Superior temporal gyrus (tissue), 1 donor: ENCODE measurements at regions not wholly inside any gene's neighbourhood (a gene's known extent, or its start where the extent isn't known, plus 50 kb on each side); places are given as distances from the start of the nearest gene placed in this dataset.

Source experiments
- DNase-seq: peaks from one replicate; pipeline ENCODE4 v3.0.0-alpha.2; 2016; ENCODE audit errors: extremely low spot score

DNA sequence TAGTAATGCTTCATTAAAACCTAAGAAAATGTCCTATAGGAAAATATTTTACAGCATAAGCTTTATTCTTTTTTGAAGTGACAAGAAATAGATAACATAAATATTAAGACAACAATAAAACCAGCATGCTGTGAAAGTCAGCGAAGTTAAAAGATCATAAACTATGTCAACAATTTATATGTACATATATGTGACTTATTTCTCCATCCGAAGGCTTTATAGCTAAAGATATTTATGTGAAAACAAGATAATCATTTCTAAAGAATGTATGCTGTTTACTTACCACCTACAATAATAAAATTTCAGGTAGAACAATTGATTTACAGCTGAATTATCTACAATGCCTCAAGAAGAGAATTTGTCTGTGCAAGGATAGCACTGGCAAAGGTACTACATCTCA, 283.4 kb downstream of the CRPPA start:
- no peak for DNase-seq

DNA sequence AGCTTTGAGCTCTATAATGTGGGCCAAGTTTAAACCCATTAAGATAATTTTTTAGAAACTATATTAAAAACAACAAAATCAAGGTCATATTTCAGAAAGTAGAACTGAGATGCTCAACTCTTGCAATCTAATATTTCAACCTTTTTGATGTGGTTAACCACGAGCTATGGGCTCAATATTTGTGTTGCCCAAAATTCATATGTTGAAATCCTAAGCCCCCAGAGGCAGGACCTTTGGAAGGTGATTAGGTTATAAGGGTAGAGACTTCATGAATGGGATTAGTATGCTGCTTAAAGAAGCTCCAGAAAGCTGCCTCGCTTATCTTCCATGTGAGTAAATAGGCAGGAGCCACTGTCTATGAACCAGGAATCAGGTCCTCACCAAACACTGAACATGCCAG, 284.4 kb downstream of the CRPPA start:
- DNase-seq = no peak

DNA sequence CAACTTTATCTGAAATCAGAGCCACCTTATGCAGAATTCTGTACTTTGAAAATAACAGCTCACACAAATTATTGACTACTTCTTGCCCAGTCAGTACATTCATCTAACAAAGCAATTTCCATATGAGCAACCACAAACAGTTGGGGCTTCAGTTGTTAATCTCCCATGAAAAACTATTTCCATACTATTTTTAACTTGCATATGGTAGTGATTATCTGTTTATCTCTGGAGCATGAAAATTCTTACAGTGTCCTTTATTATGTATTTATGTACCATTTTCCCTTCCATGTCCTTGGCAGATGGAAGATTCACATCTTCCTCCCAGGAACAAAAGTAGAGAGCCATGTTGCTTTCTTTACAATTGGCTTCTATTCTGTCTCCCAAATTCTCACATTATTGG, 285.7 kb downstream of the CRPPA start:
- DNase-seq = no peak

DNA sequence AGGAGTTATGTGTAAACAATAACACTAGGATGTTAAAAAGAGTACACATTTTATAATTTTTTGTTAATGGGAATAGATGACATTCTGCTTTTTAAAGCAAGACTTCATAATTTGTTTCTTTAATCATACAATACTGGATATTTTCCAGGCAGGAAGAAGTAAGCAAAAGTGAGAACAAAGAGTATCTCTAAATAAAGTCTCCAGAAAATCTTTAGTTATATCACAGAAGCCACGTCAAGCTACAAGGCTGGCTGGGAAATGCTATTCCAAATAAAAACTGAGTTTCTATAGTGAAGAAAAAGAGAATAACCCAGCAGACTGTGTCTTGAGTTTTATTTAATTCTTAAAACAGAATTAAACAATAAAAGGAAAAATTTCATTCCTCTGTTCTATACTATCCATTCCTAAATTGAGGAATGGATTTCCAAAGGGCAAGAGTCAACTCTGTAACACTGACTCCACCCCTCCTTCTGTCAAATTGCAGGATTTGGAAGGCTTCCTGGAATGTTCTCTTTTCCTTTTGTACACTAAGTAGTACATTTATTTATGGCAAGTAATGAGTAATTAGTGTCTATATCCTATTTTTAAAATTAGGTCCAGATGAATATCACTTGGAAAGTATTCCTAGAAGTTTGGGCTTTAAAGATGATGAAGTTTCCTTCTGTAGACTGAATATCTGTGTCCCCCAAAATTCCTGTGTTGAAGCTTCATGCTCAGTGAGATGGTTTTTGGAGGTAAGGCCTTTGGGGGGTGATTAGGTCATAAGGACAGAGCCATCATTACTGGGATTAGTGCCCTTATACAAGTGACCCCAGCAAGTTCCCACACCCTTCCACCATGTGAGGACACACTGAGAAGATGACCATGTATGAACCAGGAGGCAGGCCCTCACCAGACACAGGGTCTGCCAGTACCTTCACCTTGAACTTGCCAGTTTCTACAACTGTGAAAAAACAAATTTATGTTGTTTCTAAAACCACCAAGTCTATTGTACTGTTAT, 290.9 kb downstream of the CRPPA start:
- DNase-seq = peak; percentile 69

DNA sequence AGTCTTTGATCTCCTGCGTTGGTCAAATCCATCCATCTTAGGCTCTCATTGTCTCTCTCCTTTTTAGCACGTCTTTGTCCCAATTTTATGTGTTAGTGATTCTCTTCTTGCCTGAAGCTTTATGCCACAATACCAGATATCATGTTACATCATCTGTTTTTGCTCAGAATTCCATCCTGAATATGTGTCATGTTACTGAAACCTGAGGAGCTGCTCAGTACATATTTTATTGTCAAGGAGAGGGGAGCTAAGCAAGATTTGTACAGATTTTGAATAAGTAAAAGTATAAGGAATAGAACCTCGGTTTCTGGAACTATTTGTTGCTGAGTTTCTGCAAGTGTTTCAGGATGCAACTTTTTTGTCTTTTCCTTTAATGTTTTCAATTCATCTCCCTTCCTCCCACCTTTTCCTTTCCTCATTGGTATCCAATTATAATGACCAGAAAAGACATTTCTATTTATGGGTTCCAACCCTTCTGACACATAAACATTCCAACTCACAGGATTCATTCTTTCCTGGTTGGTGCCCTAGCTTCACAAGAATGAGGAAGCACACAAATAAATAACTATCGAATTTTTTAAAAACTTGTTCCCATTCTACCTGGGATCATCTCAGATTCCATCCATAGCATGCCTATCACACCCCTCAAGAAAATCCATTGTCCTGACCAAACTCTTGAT, 291.8 kb downstream of the CRPPA start:
- peak; percentile 43 for DNase-seq

DNA sequence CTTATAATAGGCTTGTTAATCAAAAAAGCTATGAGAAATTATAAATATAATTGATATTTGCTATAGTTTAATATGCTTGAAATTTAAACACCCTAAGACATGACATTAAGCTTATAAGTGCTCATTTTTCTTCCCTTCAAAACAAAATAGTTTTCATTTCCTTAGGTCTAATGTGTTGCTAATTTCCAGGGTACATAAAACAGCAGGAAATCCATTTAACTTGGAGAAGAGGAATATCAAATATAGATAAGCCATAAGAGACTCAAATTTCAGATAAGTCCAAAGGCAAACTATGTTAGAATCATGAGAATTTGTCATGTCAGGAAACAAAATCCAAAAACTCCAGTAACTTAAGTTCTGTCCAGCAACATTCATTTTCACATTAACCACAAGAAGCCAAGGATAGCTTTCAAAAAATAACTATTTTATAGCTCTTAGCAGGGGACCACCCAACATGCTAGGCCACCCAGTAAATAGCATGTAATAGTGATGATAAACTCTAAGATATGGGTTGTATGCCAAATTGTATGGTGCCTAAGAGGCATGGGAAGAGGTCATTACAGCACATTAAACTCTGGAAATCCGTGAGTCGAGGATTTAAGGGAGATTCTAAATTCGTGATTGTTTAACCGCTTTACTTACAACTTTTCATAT, 298.1 kb downstream of the CRPPA start:
- DNase-seq = no peak

DNA sequence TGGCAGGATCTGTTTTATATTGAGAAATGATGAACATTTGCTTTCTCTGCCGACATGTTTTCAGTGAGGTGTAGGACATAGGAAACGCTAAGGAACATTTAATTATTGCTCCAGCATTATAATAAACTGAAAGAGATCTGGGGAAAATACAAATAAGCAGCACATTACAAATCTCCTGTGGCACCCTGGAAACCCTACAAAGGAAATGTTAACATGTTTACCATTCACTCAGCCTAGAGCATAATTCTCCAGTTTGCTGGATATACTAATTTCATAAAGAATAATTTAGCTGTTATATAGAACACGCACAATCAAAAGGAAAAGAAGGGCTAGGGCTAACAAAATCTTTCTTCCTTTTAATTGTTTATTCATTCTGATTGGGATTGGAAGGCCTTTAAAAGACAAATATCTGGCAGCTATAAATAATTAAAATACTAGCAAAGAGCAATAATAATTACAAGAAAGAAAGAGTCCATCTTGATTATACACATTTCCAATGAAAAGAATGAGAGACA, 299.4 kb downstream of the CRPPA start:
- DNase-seq = no peak

DNA sequence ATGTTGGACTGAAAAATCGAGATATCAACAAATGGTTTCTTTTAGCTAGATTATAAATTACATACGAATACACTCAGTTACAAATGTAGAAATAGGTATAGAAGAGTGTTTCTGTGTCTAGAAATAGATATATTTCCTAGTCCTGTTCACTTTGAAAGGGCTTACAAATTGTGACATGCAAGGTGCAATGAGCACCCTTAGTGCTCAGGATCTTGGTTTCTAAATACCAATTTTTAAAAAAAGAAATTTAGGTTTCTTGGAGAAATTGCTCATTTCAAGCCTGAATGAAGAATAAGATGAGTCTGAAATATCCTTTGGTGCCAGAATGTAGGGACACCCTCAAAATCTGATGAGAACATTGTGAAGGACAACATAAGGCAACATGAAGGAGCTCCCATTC, 306.0 kb downstream of the CRPPA start:
- no peak for DNase-seq

DNA sequence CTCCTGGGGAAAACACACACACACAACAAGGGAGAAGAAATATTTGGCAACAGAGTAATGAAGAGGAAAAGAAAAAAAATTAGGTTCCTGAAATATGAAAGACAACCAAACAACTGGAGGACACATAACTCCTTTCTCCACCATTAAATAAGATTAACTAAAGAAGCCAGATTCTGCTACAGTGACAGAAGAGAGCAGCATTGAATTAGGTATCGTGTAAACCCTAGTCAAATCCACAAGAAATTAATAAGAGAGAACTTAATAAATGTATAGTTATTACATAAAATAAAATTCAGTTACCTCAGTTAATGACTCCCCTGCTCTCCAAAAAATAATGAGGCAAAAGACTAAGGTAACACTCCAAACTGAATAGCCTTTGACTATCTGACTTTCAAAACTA, 306.7 kb downstream of the CRPPA start:
- no peak for DNase-seq

DNA sequence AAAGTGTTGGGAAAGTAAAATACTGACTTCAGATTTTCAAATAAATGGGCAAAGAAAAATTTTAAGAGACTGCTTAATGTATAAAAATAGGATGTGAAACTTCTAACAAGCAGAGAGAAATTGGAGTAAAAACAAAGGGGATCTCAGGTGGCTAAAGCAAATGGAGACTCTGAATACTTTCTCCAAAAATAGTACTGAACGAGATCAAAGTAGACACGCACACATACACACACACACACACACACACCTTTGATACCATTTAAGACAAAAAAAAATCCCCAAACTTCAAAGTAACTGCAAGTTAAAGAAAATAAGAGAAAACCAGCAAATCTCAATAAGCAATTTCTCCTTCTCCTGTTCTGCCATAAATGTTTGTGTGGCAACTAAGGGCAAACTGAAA, 307.3 kb downstream of the CRPPA start:
- no peak for DNase-seq

DNA sequence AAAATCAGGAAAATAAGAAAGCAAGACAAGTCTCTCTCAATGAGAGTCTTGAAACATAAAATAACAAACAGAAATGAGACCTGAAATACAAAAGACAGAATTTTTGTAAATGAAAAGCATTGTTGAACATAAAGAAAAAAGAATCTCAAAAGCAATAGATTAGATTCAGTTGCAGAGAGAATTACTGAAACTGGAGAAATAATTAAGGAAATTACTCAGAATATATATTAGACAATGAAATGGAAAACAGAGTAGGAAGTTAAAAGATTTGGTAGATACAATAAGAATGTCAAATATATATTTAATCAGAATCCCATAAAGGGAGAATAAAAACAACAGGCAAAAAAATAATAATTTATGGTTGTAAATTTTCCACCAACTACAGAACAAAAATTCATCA, 308.3 kb downstream of the CRPPA start:
- no peak for DNase-seq

DNA sequence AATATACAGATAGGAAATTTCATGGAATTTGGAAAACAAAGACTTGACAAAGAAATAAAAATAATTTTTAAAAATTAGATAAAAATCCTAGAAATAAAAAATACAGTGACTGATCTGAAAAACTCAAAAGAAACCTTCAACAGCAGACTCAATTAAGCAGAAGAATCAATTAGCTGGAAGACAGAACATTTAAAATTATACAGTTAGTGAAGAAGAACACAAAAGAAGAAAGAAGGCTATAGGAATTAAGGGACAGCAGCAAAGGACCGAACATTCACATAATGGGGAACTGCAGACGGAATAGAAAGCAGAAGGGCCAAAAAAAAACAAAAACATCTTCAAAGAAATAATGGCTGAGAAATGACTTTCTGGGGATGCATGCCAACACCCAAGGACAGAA, 314.5 kb downstream of the CRPPA start:
- no peak for DNase-seq

DNA sequence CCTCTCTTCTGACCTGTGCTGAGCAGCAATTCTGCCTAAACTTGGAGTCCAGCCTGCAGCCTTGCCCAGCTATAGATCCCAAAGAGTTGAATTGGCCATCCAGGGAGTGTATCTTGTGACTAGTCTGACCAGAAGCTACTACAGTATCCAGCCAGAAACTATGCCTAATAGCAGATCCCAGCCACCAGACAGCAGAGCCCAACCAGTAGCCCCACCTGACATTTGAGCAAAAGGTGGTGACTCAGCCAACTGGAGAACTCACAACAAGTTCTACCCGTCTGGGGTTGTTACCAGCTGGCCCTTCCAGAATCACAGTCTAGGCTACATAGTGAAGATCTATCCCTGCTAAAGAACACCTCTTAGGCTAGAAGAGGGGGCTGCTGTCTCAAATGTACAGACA, 315.0 kb downstream of the CRPPA start:
- DNase-seq = no peak

DNA sequence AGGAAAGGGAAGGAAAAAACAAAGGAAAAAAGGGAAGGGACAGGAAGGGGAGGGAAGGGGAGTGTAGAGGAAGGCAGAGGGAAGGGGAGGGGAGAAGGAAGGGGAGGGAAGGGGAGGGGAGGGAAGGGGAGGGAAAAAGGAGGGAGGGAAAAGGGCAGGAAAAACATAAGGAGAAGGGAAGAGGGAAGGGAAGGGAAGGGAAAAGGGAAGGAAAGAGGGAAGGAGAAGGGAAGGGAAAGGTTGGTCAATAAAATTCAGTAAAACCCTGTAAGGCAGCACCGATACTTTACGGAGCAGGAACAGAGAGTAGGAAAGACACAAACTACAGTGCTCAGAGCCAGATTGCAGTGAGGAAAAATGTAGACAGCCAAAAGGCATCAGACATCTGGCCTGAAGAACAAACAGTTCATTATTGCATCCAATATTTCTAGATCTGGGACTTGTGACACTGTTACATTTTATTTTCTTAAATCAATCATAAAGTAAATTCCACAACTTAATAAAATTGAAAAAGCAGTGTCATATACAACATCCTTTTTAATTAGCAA, 322.0 kb downstream of the CRPPA start:
- DNase-seq = no peak

DNA sequence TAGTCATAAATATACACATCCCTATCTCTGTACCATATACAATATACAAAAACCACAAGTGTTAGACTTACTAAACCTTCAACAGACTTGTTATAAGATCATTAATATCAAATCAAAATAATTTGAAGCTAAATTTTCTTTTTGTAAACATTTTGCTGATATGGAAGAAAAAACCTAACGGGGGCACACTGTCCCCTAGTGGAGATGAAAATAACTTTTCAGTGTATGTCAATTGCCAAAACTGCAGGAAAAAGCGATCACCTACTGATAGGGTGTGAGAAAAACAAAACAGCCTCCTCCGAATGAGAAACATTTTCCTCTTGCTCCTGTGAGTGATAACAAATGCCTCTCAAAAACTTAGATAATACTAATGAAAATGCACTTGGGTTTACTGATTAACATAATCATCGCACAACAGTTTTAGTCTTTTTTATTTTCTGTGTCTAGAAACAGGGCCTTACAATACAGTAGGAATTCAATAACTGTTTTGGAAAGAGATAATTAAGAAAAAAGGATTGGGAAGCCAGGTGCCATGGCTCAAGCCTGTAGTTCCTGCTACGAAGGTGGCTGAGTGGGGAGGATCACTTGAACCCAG, 322.7 kb downstream of the CRPPA start:
- no peak for DNase-seq

DNA sequence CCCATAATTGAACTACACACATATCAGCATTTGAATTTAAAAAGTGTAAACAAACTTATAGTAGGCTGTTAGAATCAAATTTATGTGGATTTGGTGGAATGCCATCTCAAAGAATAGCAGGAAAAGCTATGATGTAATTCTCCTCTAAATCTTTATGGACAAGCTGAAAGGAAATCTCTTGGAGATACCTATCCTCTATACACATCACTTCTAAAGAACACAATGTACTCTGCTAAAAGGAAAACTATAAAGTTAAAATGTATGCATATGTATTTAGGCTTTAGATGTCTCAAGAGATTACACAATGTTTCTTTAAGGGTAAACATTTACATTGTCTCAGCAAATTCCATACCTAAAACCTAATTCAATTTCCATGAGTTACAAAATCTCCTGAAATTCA, 323.3 kb downstream of the CRPPA start:
- no peak for DNase-seq

DNA sequence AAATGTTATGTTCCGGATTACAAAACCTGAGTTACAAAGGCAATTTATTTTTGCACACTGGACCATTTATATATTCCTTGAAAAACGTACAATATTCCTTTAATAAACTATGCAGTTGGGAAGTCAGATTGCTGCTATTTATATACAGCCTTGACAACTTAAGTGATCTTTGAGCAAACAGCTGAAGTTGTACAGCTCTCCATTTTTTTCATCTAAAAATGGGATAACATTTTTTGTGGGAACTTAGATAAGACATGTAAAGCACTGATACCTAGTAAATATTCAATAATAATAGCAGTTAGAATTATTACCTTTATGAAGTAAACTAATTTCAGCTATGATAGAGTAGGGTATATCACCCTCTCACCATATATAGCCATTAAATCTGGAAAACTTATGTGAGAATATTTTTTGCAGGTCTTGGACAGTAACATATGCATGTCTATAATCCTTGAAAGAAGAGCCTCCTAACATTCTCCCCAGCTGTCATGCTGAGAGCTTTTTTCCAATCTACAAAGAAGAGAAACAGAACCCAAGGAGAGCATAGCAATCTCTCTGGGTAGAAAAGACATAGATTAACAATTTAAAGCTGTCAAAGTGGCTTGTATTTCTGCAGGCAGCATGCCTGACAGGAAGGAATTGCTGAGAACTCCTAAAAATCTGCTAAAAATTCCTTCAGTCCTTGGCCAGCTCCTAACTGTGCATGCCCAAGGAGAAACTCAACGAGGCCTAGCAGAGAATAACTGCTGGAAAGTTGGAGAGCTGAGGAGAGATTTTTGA, 326.0 kb downstream of the CRPPA start:
- DNase-seq = no peak

DNA sequence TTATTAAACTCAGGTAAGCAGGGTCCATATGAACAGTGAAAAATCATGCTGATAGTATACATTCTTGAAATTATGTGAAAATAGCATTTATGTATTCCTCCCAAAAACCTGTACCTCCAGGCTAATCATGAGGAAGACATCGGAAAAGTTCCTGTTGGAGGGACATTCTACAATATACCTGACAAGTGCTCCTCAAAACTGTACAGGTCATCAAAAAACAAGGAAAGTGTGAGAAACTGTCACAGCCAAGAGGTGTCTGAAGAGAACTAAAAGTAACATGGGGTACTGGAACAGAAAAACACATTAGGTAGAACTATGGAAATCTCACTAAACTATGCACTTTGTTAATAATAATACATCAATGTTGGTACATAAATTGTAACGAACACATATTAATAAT, 326.7 kb downstream of the CRPPA start:
- no peak for DNase-seq

DNA sequence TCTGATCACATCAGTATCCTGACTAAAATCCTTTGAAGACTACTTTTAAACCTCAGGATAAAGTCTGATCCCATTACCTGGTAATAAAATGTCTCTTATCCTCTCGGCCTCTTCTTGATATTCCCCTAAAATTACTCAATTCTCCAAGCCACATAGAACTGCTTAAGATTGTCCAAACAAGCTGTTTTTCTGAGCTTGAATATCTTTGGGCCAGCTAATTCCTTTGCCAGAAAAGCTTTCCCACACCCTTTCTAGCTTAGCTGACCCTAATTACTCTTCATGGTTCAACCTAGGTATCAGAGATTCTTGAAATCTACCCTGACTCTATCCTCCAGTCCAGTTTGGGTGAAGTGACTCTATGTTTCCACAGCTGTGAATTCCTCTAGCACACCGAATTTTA, 328.6 kb downstream of the CRPPA start:
- DNase-seq = no peak

DNA sequence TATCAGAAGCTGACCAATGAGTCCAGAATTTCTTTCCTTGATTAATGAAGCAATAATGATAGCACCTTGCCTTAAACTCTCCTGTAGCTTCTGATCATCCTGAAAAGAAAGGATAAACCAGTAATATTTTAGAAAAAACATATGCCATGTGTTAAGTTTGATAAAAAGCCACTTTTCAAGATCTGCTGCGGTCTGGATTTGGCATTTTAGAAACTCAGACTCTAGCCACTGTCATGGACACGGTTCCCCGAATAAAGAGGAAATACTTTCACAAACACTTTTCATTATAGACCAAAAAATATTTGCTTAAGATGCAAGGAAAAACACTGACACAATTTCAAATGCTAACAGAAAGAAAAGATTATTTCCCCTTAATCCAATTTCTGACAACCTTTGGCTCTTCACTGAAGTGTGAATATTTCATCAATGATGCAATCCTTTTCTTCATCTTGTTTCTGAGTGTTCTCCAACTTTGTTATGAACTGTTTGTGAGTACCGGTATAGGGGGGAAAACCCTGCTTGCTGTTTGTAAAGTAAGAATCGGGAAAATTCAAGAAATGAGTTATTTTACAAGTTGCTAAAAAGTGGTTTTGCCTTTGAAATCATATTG, 329.5 kb downstream of the CRPPA start:
- DNase-seq = no peak

DNA sequence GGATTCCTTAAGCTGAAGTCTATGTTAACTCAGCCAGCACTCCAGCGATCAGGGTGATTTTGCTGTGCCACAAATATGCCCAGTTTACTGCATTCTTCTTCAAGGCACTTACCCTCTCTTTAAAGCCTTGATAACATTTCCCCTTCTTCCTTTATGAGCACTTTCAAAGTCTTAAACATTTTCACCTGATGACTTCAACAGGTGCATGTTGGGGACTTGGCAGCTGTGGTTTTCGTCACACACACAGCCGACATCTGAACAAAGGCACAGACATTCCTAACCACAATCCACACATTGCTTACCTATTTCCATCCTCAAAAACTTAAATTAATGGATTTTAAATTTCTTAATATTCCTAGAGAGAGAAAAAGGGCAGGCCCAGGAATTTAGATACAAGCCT, 331.5 kb downstream of the CRPPA start:
- no peak for DNase-seq
